GM12878 (cell line): ENCODE measurements at regions not wholly inside any gene's neighbourhood (a gene's known extent, or its start where the extent isn't known, plus 50 kb on each side); places are given as distances from the start of the nearest gene placed in this dataset.

ENCODE experiments used
- ATAC-seq: fragments of 200-7000 bp; cut with Tn5 transposase; 3 replicates; pipeline ENCODE4 v1.9.1; 2020; ENCODE audit warnings: mild to moderate bottlenecking, moderate library complexity
- BruUV-seq: library from RNA; stranded (reverse); fragments of 400-500 nt; replicated peaks from 2 replicates; lab custom pipeline; 2021; lab: Mats Ljungman, UMichigan
- CTCF ChIA-PET: fragments of 300-600 bp; sonication (Branson Sonifier 250); formaldehyde crosslinking; extraction: SDS; loops from one replicate; lab custom pipeline; 2021; ENCODE audit warnings: inconsistent platforms; lab: Yijun Ruan, JAX
- POLR2A ChIA-PET: fragments of 350-600 bp; formaldehyde crosslinking; extraction: SDS; loops from one replicate; lab custom pipeline; 2021; ENCODE audit warnings: inconsistent platforms; lab: Charles Lee
- RAD21 ChIA-PET: fragments of 300-600 bp; sonication (Branson Sonifier 250); formaldehyde crosslinking; loops from one replicate; lab custom pipeline; 2023; ENCODE audit warnings: antibody characterized with exemption; ENCODE audit not compliant: unreplicated experiment; lab: Charles Lee
- SMC1A ChIA-PET: fragments of 300-600 bp; sonication (Branson Sonifier 250); formaldehyde crosslinking; loops from one replicate; lab custom pipeline; 2023; ENCODE audit not compliant: unreplicated experiment, uncharacterized antibody; lab: Charles Lee
- DNase-seq: peaks from one replicate; pipeline ENCODE4 v3.0.0-alpha.2; 2011; ENCODE audit warnings: low read depth, low spot score
- FAIRE-seq: peaks from 3 replicates; lab custom pipeline; 2011; peaks lifted over from hg19 to GRCh38; lab: Jason Lieb, UNC
- H2AFZ ChIP-seq: 2 replicates; pipeline ENCODE4 v1.6.0; 2011; ENCODE audit warnings: low read depth, low read length, control low read depth; ENCODE audit not compliant: control insufficient read depth
- H3K27ac ChIP-seq: 2 replicates; pipeline ENCODE4 v1.5.1; 2011; ENCODE audit warnings: control low read depth; ENCODE audit not compliant: control insufficient read depth, insufficient read depth
- H3K27me3 ChIP-seq, 2 experiments: replicated peaks in 1 of 2; 2 replicates each; pipeline versions ENCODE4 v1.6.0 to v1.6.1; 2011; ENCODE audit warnings: low read length in 1 of 2; ENCODE audit not compliant: control insufficient read depth in 2 of 2, insufficient read depth in 2 of 2
- H3K36me3 ChIP-seq, 2 experiments: 2 replicates each; pipeline ENCODE4 v1.5.1; 2011; ENCODE audit warnings: low read length in 1 of 2; ENCODE audit not compliant: control insufficient read depth in 2 of 2, insufficient read depth in 2 of 2
- H3K4me1 ChIP-seq: 2 replicates; pipeline ENCODE4 v1.6.1; 2011; ENCODE audit warnings: mild to moderate bottlenecking, low read length, moderate library complexity, mixed read lengths; ENCODE audit not compliant: control insufficient read depth, insufficient read depth
- H3K4me2 ChIP-seq: 2 replicates; pipeline ENCODE4 v1.6.0; 2011; ENCODE audit warnings: control low read depth; ENCODE audit not compliant: control insufficient read depth, insufficient read depth
- H3K4me3 ChIP-seq: fragments of 200-600 bp; sonication (generic); 2 replicates; pipeline ENCODE4 v1.5.1; 2016
- H3K79me2 ChIP-seq: 2 replicates; pipeline ENCODE4 v1.6.0; 2011; ENCODE audit warnings: low read length; ENCODE audit not compliant: control insufficient read depth, insufficient read depth
- H3K9ac ChIP-seq: 2 replicates; pipeline ENCODE4 v1.8.0; 2011; ENCODE audit warnings: low read length, control low read depth, mixed read lengths; ENCODE audit not compliant: control insufficient read depth, insufficient read depth
- H3K9me3 ChIP-seq: replicated peaks from 3 replicates; pipeline ENCODE4 v1.5.1; 2011; ENCODE audit warnings: mild to moderate bottlenecking, low read length; ENCODE audit not compliant: control insufficient read depth, insufficient read depth
- H4K20me1 ChIP-seq: 2 replicates; pipeline ENCODE4 v1.6.0; 2011; ENCODE audit not compliant: control insufficient read depth, insufficient read depth
- ATF3 ChIP-seq: IDR thresholded peaks from 2 replicates; pipeline ENCODE4 v1.6.1; 2011; ENCODE audit warnings: low read depth, mild to moderate bottlenecking, low read length, moderate library complexity, borderline replicate concordance; ENCODE audit errors: extremely low read depth
- BCL11A ChIP-seq: IDR thresholded peaks from 2 replicates; pipeline ENCODE4 v1.6.1; 2011; ENCODE audit warnings: low read depth, low read length
- CBFB ChIP-seq: IDR thresholded peaks from 2 replicates; pipeline ENCODE4 v1.6.1; 2016; ENCODE audit warnings: antibody characterized with exemption, low read depth
- CBX5 ChIP-seq: sonication (generic); IDR thresholded peaks from 2 replicates; pipeline ENCODE4 v1.6.1; 2016; ENCODE audit warnings: low read depth, moderate library complexity, mild to moderate bottlenecking, inconsistent platforms
- E2F4 ChIP-seq: IDR thresholded peaks from 2 replicates; pipeline ENCODE4 v1.6.1; 2012; ENCODE audit warnings: low read depth, low read length, improper control_type of control experiment
- E2F8 ChIP-seq: fragments of 450-650 bp; IDR thresholded peaks from 2 replicates; pipeline ENCODE4 v1.6.1; 2018; ENCODE audit warnings: mild to moderate bottlenecking, low read depth, moderate library complexity; ENCODE audit not compliant: partially characterized antibody
- HDAC6 ChIP-seq: fragments of 200-600 bp; sonication (generic); IDR thresholded peaks from one replicate; pipeline ENCODE4 v1.8.0; 2017; ENCODE audit warnings: antibody characterized with exemption; ENCODE audit not compliant: unreplicated experiment
- JUND ChIP-seq: IDR thresholded peaks from 2 replicates; pipeline ENCODE4 v1.6.1; 2012; ENCODE audit warnings: low read depth, mild to moderate bottlenecking, low read length, improper control_type of control experiment, moderate library complexity
- MEF2A ChIP-seq: IDR thresholded peaks from 2 replicates; pipeline ENCODE4 v1.6.1; 2011; ENCODE audit warnings: low read depth, mild to moderate bottlenecking, low read length, moderate library complexity; ENCODE audit not compliant: insufficient read depth
- MTA2 ChIP-seq: fragments of 450-650 bp; IDR thresholded peaks from 2 replicates; pipeline ENCODE4 v1.6.1; 2016; ENCODE audit warnings: low read depth, mild to moderate bottlenecking, moderate library complexity
- MTA3 ChIP-seq: IDR thresholded peaks from 2 replicates; pipeline ENCODE4 v1.6.1; 2012; ENCODE audit warnings: low read length, inconsistent platforms, borderline replicate concordance
- NKRF ChIP-seq: fragments of 450-650 bp; conservative IDR thresholded peaks from 2 replicates; pipeline ENCODE4 v1.6.1; 2017; ENCODE audit warnings: mild to moderate bottlenecking, moderate library complexity
- NRF1 ChIP-seq: conservative IDR thresholded peaks from 2 replicates; pipeline ENCODE4 v1.6.1; 2011; ENCODE audit warnings: mild to moderate bottlenecking, low read depth, low read length, improper control_type of control experiment
- PAX8 ChIP-seq: fragments of 450-650 bp; IDR thresholded peaks from 2 replicates; pipeline ENCODE4 v1.6.1; 2017; ENCODE audit warnings: mild to moderate bottlenecking, moderate library complexity
- SMAD5 ChIP-seq: IDR thresholded peaks from 2 replicates; pipeline ENCODE4 v1.6.1; 2016; ENCODE audit warnings: antibody characterized with exemption, low read depth
- SREBF1 ChIP-seq: IDR thresholded peaks from 2 replicates; pipeline ENCODE4 v1.6.1; 2012; ENCODE audit warnings: mild to moderate bottlenecking, low read length
- SREBF2 ChIP-seq: IDR thresholded peaks from 2 replicates; pipeline ENCODE4 v1.6.1; 2012; ENCODE audit warnings: mild to moderate bottlenecking, low read length
- SRF ChIP-seq, 2 experiments: IDR thresholded peaks; 2 replicates each; pipeline ENCODE4 v1.6.1; 2011; ENCODE audit warnings: low read depth in 2 of 2, low read length in 2 of 2, mild to moderate bottlenecking in 1 of 2, moderate library complexity in 1 of 2
- TBL1XR1 ChIP-seq: IDR thresholded peaks from 2 replicates; pipeline ENCODE4 v1.6.1; 2012; ENCODE audit warnings: low read depth, low read length, improper control_type of control experiment
- TCF7 ChIP-seq: IDR thresholded peaks from 2 replicates; pipeline ENCODE4 v1.6.1; 2014; ENCODE audit warnings: antibody characterized with exemption, borderline replicate concordance
- WGBS: methylation state at CpG from one replicate; pipeline ENCODE4 v1.1.6; 2016; ENCODE audit warnings: low lambda C conversion rate; ENCODE audit not compliant: insufficient replicate concordance, insufficient coverage; ENCODE audit errors: missing lambda C conversion rate; 5-methylcytosine and 5-hydroxymethylcytosine counted together
- in situ Hi-C: fragments of 300-500 bp; cut with MboI; formaldehyde crosslinking; loops from 9 replicates; pipeline ENCODE4 v1.14.3; 2018; ENCODE audit warnings: mixed read lengths
- intact Hi-C: fragments of 100-400 bp; cut with micrococcal nuclease; formaldehyde crosslinking; loops from one replicate; pipeline ENCODE4 v1.14.2; 2022; ENCODE audit not compliant: unreplicated experiment

GRCh38 chr14:32022525-32022924 is 54.6 kb upstream of the ARHGAP5 start (continued):
- TF ChIP-seq E2F8 (no peak), ATF3 (no peak), MEF2A (no peak), HDAC6 (no peak), CBFB (no peak), JUND (no peak), MTA2 (no peak), TCF7 (no peak)

- DNase-seq (no peak), ATAC-seq (no peak), FAIRE-seq (no peak)
- ChIA-PET POLR2A (no interaction called here), SMC1A (interaction anchor here (1.5 kb wide), 1 partner anchor 80 kb away, joined by 3 read pairs; no protein-coding TSS in a partner anchor), RAD21 (no interaction called here), CTCF (interaction anchor here (1.5 kb wide), 1 partner anchor 11 kb away, joined by 5 read pairs; no protein-coding TSS in a partner anchor)
- Histone ChIP-seq H3K27ac (no peak overlapping the region), H3K9me3 (no peaks in the 10 kb centered on the region; the same call in 2 of the 3 replicates), H3K4me2 (no peak overlapping the region), H3K4me3 (no peak overlapping the region), H2AFZ (no peak overlapping the region), H3K36me3 (no peaks in the 10 kb centered on the region), H4K20me1 (no peaks in the 10 kb centered on the region), H3K4me1 (no peaks in the 10 kb centered on the region), H3K79me2 (no peaks in the 10 kb centered on the region), H3K27me3 (no peaks in the 10 kb centered on the region), H3K9ac (no peak overlapping the region)
- intact Hi-C loops (no loop called here), in situ Hi-C loops (no loop called here)
- BruUV-seq: no TSS peak
- WGBS: 32% methylated on average over 3 of the region's 3 CpGs
- TF ChIP-seq SMAD5 (no peak), E2F4 (no peak), CBX5 (no peak), PAX8 (no peak), NRF1 (no peak), MTA3 (no peak), TBL1XR1 (no peak), SREBF1 (no peak), NKRF (no peak), SREBF2 (no peak), SRF (IDR thresholded peaks at IDR 0.05; ENCODE audit: low read depth in 2 of 2, low read length in 2 of 2) (no peak), BCL11A (no peak)
These were observed 54.1 kb upstream of the ARHGAP5 start for GRCh38 chr14:32022938-32023466.
